Calu3 (cell line): ENCODE measurements at regions not wholly inside any gene's neighbourhood (a gene's known extent, or its start where the extent isn't known, plus 50 kb on each side); places are given as distances from the start of the nearest gene placed in this dataset.

Experiments used
- BruUV-seq: library from RNA; stranded (reverse); fragments of 400-500 nt; replicated peaks from 2 replicates; lab custom pipeline; 2021; lab: Mats Ljungman, UMichigan
- CTCF ChIA-PET: fragments of 300-600 bp; sonication (Branson Sonifier 250); formaldehyde crosslinking; loops from one replicate; lab custom pipeline; 2022; ENCODE audit warnings: antibody characterized with exemption; lab: Charles Lee
- DNase-seq: peaks from one replicate; pipeline ENCODE4 v3.0.0; 2022
- H3K27ac Mint-ChIP-seq: one replicate; pipeline ENCODE4 v1.8.0; 2022; ENCODE audit warnings: mixed read lengths; ENCODE audit not compliant: unreplicated experiment
- H3K27me3 Mint-ChIP-seq: one replicate; pipeline ENCODE4 v1.8.0; 2022; ENCODE audit warnings: mixed read lengths; ENCODE audit not compliant: unreplicated experiment
- H3K36me3 Mint-ChIP-seq: one replicate; pipeline ENCODE4 v1.8.0; 2022; ENCODE audit warnings: mild to moderate bottlenecking, moderate library complexity, mixed read lengths; ENCODE audit not compliant: insufficient read depth, unreplicated experiment
- H3K4me1 Mint-ChIP-seq: one replicate; pipeline ENCODE4 v1.8.0; 2022; ENCODE audit warnings: mild to moderate bottlenecking, low read depth, mixed read lengths; ENCODE audit not compliant: unreplicated experiment
- H3K4me3 Mint-ChIP-seq: one replicate; pipeline ENCODE4 v1.8.0; 2022; ENCODE audit warnings: mild to moderate bottlenecking, low read depth, moderate library complexity, mixed read lengths; ENCODE audit not compliant: unreplicated experiment
- H3K9me3 Mint-ChIP-seq: one replicate; pipeline ENCODE4 v1.8.0; 2022; ENCODE audit warnings: low read depth, mixed read lengths; ENCODE audit not compliant: unreplicated experiment
- CTCF ChIP-seq: fragments of 200-600 bp; IDR thresholded peaks from one replicate; pipeline ENCODE4 v1.8.0; 2022; ENCODE audit warnings: antibody characterized with exemption; ENCODE audit not compliant: unreplicated experiment
- intact Hi-C: fragments of 100-400 bp; cut with micrococcal nuclease; formaldehyde crosslinking; loops from one replicate; pipeline ENCODE4 v1.10.0; 2022; ENCODE audit not compliant: unreplicated experiment

DNA sequence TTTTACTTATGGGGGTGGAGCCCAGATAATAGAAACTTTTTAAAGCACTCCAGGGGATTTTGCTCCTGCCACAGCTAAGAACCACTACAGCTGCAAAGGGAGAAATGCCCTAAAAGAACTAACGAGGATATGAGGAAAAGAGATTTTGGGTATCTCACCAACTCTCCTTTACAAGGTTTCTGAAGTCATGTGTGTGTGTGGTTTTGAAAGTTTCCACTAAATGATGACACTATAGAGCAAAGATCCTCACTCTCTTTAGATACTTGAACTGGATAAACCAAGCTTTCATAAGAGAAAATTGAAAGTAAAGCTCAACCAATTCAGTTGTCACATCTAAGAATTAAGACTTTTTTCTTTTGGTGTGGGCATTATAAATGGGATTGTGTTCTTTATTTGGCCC is 455.3 kb upstream of the ALCAM start:
- intact Hi-C loops = no loop called here
- no peak overlapping the region for H3K4me3 Mint-ChIP-seq
- DNase-seq = no peak
- H3K36me3 Mint-ChIP-seq = no peaks in the 10 kb centered on the region
- H3K9me3 Mint-ChIP-seq = no peaks in the 10 kb centered on the region
- no peak for TF ChIP-seq CTCF
- H3K4me1 Mint-ChIP-seq = no peaks in the 10 kb centered on the region
- H3K27ac Mint-ChIP-seq = no peak overlapping the region
- no TSS peak for BruUV-seq
- H3K27me3 Mint-ChIP-seq = no peaks in the 10 kb centered on the region
- CTCF ChIA-PET = no interaction called here

DNA sequence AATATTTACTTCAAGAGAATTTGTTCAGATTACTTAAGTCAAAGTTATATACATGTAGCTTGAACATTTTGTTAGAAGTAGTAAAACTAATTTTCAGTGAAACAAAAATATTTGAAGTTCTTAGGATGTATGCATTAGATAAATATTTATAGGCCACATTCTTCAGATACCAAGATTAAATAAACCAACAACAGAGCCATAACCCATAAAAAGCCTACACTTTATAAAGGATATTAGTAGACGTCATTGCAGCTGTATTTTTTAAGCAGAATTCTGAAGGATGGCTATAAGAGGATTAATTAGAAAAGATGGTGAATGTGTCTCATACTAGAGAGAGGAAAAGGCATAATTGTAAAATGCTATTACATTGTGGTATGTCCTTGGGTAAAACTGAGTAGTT is 449.7 kb upstream of the ALCAM start:
- intact Hi-C loops = no loop called here
- CTCF ChIA-PET = no interaction called here

DNA sequence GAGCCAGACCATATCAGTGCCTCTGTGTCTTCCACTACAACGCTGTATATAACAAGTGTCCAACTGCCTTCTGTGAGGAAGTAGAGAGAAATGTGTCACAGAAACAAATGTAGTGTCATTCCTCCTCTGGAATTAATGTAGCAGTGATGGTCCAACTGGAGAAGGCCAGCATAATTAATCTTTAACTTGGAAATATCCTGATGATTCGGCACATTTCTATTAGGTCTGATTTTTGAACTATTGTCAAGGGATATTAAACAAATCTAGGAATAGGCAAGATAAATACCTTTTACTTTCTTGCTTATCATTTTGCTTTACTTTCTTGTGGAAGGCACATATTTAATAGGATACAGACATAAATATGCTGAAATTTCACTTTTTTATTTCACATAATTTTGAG is 446.2 kb upstream of the ALCAM start:
- Mint-ChIP-seq H3K27me3 (no peaks in the 10 kb centered on the region), H3K4me3 (no peak overlapping the region), H3K9me3 (peaks cover 5% of the 10 kb centered on the region), H3K4me1 (no peaks in the 10 kb centered on the region), H3K36me3 (no peaks in the 10 kb centered on the region), H3K27ac (no peak overlapping the region)
- DNase-seq = no peak
- no peak for TF ChIP-seq CTCF
- intact Hi-C loops = no loop called here
- CTCF ChIA-PET = no interaction called here
- BruUV-seq = no TSS peak

More for the DNA sequence above, 449.7 kb upstream of the ALCAM start:
- no peak for DNase-seq
- no peaks in the 10 kb centered on the region for H3K4me1 Mint-ChIP-seq
- no TSS peak for BruUV-seq
- H3K36me3 Mint-ChIP-seq = no peaks in the 10 kb centered on the region
- peaks cover 2% of the 10 kb centered on the region for H3K9me3 Mint-ChIP-seq
- no peaks in the 10 kb centered on the region for H3K27me3 Mint-ChIP-seq
- H3K27ac Mint-ChIP-seq = no peak overlapping the region
- no peak for TF ChIP-seq CTCF
- no peak overlapping the region for H3K4me3 Mint-ChIP-seq

- BruUV-seq = no TSS peak
- intact Hi-C loops = no loop called here
- Mint-ChIP-seq H3K27me3 (no peaks in the 10 kb centered on the region), H3K4me1 (no peaks in the 10 kb centered on the region), H3K27ac (no peak overlapping the region), H3K4me3 (no peak overlapping the region), H3K9me3 (peaks cover 4% of the 10 kb centered on the region), H3K36me3 (no peaks in the 10 kb centered on the region)
- CTCF ChIA-PET = no interaction called here
- DNase-seq = no peak
- no peak for TF ChIP-seq CTCF
Observed at GRCh38 chr3:104933972-104934371, 432.7 kb upstream of the ALCAM start.
